ENCODE measurements at regions not wholly inside any gene's neighbourhood (a gene's known extent, or its start where the extent isn't known, plus 50 kb on each side); places are given as distances from the start of the nearest gene placed in this dataset.

DNA sequence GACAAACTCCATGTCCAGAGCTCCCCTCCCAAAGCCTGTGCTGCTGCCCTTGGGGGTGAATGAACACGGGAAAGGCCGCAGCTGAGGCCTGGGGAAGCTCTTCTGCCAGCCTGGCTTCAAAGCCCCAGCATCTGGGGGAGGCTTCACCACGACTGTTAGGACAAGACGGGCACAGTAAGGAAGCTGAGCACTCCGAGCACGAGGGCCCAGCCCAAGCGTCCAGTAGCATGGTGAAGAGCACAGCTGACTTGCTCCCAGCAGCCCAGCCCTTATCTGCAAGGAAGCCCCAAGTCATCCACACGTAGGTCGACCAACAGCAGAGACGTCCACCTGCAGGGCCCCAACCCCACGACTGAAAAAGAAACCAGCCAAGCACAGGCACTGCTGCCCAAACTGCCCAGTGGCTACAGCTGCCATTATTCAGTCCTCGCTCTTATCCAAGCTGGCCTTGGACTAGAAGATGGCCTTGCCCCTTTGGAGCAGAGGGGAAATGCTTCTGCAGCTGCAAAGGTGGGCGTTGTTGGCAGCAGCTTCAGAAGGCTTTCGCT, 62.5 kb downstream of the SHANK2 start:
- TF ChIP-seq CTCF (IDR thresholded peaks at IDR 0.05; ENCODE audit: control insufficient read depth, extremely low read depth, insufficient read depth): no peak
- no peak overlapping the region for H3K4me3 ChIP-seq (ENCODE audit: low read depth, low read length)
- DNase-seq (ENCODE audit: low read depth): no peak

GRCh38 chr11:71188886-71189767, 63.2 kb downstream of the SHANK2 start:
- TF ChIP-seq CTCF (IDR thresholded peaks at IDR 0.05; ENCODE audit: control insufficient read depth, extremely low read depth, insufficient read depth): no peak
- H3K4me3 ChIP-seq (ENCODE audit: low read depth, low read length): no peak overlapping the region
- no peak for DNase-seq (ENCODE audit: low read depth)

DNA sequence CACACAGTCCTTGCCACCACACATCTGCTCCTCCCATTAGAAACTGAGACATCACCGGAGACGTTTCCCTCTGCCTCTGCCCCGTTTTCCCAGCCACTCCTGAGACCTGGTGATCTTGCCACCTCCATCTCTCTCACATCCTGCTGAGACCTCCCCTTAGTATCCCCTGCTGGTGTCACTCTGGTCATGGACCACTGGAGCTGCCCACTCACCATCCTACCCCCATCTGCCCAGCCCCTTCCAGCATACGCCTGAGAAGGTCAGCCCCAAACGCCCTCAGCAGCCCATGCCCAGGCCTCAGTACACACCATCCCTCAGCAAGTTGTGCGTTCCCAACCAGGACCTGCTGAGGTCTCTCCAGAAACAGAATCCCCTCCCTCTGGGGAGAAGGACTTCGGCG, 64.3 kb downstream of the SHANK2 start:
- TF ChIP-seq CTCF (IDR thresholded peaks at IDR 0.05; ENCODE audit: control insufficient read depth, extremely low read depth, insufficient read depth): no peak
- DNase-seq (ENCODE audit: low read depth): no peak
- no peak overlapping the region for H3K4me3 ChIP-seq (ENCODE audit: low read depth, low read length)

DNA sequence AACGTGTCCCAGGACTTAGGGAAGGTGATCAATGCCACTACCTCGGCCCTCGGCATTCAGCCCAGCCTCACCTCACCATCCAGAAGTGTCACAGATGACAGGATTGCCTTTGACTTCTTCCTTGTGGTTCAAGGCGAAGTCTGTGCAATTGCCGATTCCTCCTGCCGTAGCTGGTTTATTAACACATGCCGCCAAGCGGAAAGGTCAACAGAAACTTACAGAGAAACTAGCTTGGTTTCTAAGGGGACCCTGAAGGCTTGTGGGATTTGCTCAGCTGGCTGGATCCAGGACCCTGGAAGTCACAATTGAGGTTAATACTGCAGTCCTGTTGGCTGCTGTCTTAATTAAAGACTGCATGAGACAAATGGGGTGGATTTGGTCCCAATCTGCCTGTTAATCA, 65.6 kb downstream of the SHANK2 start:
- no peak for TF ChIP-seq CTCF (IDR thresholded peaks at IDR 0.05; ENCODE audit: control insufficient read depth, extremely low read depth, insufficient read depth)
- no peak for DNase-seq (ENCODE audit: low read depth)
- H3K4me3 ChIP-seq (ENCODE audit: low read depth, low read length): no peak overlapping the region

GRCh38 chr11:71185411-71185810, 67.0 kb downstream of the SHANK2 start:
- no peak for DNase-seq (ENCODE audit: low read depth)
- no peak overlapping the region for H3K4me3 ChIP-seq (ENCODE audit: low read depth, low read length)
- TF ChIP-seq CTCF (IDR thresholded peaks at IDR 0.05; ENCODE audit: control insufficient read depth, extremely low read depth, insufficient read depth): no peak

GRCh38 chr11:71184421-71185210, 67.8 kb downstream of the SHANK2 start:
- no peak overlapping the region for H3K4me3 ChIP-seq (ENCODE audit: low read depth, low read length)
- DNase-seq (ENCODE audit: low read depth): no peak
- no peak for TF ChIP-seq CTCF (IDR thresholded peaks at IDR 0.05; ENCODE audit: control insufficient read depth, extremely low read depth, insufficient read depth)
